ENCODE measurements at regions not wholly inside any gene's neighbourhood (a gene's known extent, or its start where the extent isn't known, plus 50 kb on each side); places are given as distances from the start of the nearest gene placed in this dataset.
"Not testable (repeated sequence)": the region's sequence is repeated elsewhere in the genome, so short reads cannot be mapped to it uniquely, and the experiment has no call there.

DNA sequence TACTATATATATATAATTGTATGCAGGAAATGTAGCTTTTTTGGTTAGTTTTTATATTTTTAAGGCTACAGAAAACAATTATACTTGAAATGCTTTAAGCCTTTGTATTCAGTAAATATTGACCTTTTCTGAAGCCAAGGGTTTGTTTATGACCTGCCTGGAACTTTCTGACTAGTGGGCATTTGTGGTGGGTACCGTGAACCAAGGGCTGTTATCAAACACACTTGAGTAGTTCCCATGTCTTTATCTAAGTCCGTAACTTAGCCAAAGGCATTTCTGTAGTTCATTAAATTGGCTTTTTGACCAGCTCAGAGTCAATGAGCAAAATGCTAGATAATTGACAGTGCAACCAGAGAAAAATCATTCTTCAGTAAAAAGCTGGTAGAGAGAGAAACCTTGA is 1444.2 kb upstream of the SLC10A2 start:
- peaks cover 10% of the 10 kb centered on the region for H3K9me3 Mint-ChIP-seq

DNA sequence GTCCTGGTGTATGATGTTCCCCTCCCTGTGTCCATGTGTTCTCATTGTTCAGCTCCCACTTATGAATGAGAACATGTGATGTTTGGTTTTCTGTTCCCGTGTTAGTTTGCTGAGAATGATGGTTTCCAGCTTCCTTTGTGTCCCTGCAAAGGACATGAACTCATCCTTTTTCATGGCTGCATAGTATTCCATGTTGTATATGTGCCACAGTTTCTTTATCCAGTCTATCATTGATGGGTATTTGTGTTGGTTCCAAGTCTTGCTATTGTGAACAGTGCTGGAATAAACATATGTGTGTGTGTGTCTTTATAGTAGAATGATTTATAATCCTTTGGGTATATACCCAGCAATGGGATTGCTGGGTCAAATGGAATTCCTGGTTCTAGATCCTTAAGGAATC is 1427.3 kb upstream of the SLC10A2 start:
- DNase-seq; H3K27ac Mint-ChIP-seq; H3K4me1 Mint-ChIP-seq (ENCODE audit: low read depth); H3K36me3 Mint-ChIP-seq (ENCODE audit: low read depth); H3K4me3 Mint-ChIP-seq; H3K27me3 Mint-ChIP-seq (ENCODE audit: insufficient read depth): not testable (repeated sequence)
- peaks cover 20% of the 10 kb centered on the region for H3K9me3 Mint-ChIP-seq

More for the DNA sequence above, 1444.2 kb upstream of the SLC10A2 start:
- H3K4me1 Mint-ChIP-seq (ENCODE audit: low read depth), result no peaks in the 10 kb centered on the region
- H3K27me3 Mint-ChIP-seq (ENCODE audit: insufficient read depth), result no peaks in the 10 kb centered on the region
- H3K36me3 Mint-ChIP-seq (ENCODE audit: low read depth), result no peaks in the 10 kb centered on the region
- TF ChIP-seq, protein P1, sequence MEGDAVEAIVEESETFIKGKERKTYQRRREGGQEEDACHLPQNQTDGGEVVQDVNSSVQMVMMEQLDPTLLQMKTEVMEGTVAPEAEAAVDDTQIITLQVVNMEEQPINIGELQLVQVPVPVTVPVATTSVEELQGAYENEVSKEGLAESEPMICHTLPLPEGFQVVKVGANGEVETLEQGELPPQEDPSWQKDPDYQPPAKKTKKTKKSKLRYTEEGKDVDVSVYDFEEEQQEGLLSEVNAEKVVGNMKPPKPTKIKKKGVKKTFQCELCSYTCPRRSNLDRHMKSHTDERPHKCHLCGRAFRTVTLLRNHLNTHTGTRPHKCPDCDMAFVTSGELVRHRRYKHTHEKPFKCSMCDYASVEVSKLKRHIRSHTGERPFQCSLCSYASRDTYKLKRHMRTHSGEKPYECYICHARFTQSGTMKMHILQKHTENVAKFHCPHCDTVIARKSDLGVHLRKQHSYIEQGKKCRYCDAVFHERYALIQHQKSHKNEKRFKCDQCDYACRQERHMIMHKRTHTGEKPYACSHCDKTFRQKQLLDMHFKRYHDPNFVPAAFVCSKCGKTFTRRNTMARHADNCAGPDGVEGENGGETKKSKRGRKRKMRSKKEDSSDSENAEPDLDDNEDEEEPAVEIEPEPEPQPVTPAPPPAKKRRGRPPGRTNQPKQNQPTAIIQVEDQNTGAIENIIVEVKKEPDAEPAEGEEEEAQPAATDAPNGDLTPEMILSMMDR (IDR thresholded peaks at IDR 0.05), result no peak
- no peak for DNase-seq
- H3K27ac Mint-ChIP-seq, result no peak overlapping the region
- no peak overlapping the region for H3K4me3 Mint-ChIP-seq

DNA sequence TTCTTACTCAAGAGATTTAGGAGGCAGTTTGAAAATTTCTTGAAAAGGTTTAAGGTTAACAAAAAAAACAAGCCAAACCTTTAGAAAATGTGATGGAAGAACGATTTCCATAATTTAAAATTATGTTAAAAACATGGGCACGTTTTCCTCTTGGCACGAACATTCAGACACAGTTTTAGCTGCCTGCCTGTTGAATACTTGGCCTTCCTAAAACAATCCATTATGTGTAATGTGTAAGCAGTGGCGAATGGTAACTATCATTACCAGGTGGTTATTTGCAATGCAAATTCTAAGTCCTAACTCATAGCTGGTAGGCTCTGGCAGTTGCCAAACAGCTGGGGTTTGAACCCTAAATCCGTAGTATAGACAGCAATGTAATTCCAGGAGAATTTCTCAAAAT is 1425.7 kb upstream of the SLC10A2 start:
- Mint-ChIP-seq H3K27ac (no peak overlapping the region), H3K9me3 (peaks cover 20% of the 10 kb centered on the region), H3K27me3 (ENCODE audit: insufficient read depth) (no peaks in the 10 kb centered on the region; the same call in 1 of the 2 replicates), H3K4me3 (no peak overlapping the region), H3K36me3 (ENCODE audit: low read depth) (no peaks in the 10 kb centered on the region), H3K4me1 (ENCODE audit: low read depth) (no peaks in the 10 kb centered on the region)
- DNase-seq, result no peak
- TF ChIP-seq, protein P1 (IDR thresholded peaks at IDR 0.05), result no peak

DNA sequence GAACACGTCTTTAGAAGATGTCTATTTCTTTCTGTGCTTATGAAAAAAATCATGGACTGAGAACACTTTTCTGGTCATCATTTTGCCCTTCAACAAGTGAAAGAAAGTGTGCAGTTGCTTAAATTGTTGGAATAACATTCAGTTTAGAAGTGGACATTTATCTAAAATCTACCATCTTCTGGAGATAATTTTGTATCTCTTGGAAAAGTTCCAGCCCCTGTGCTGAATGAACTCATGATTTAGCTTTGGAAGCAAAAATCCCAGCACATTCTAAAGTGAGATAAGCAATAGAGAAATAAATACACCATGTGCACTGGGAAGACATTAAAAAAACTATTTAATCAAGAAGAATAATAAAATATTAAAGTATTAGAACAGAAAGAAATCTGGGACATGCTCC is 1420.8 kb upstream of the SLC10A2 start:
- TF ChIP-seq, protein P1 (IDR thresholded peaks at IDR 0.05), result no peak
- H3K36me3 Mint-ChIP-seq (ENCODE audit: low read depth), result no peaks in the 10 kb centered on the region
- no peak overlapping the region for H3K4me3 Mint-ChIP-seq
- peaks cover 8% of the 10 kb centered on the region for H3K9me3 Mint-ChIP-seq
- no peak overlapping the region for H3K27ac Mint-ChIP-seq
- H3K27me3 Mint-ChIP-seq (ENCODE audit: insufficient read depth), result peaks cover 2% of the 10 kb centered on the region
- no peaks in the 10 kb centered on the region for H3K4me1 Mint-ChIP-seq (ENCODE audit: low read depth)
- DNase-seq, result no peak

DNA sequence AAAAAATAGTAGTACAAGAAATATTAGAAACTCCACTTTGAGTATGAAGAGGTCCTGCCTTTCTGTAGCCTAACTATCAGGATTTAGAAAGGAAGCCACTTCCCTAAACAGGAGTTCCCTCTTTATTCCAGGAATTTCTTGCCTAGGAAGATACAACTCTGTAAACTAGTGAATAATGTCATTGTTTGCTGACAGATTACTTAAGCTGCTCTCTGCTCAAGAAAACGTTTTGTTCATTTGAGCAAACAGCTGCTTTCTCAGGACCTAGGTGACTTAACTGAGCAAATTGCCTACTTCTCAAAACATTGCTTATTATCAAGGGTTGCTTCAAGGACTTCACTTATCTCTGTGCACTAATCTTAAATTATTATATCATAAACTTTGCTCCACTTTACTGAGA is 1419.4 kb upstream of the SLC10A2 start:
- no peaks in the 10 kb centered on the region for H3K36me3 Mint-ChIP-seq (ENCODE audit: low read depth)
- TF ChIP-seq, protein P1 (IDR thresholded peaks at IDR 0.05), result no peak

DNA sequence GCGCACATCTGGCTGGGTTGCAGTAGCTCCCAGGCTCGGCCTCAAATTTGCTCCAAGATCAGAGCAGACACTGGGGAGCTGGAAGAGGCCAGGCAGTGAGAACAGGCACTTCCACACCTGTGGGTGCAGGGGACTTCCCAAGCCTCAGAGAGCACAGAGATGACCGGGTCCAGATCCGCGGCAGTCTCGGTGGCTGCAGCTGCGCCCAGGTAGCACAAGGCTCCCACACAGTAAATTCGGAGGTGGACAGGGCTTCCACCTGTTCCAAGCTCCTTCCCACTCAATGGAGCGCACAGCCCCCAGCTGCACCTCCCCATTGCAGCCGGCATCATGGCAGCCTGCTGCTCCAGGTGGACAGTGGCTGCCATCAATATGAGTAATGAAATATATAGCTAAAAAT is 1417.4 kb upstream of the SLC10A2 start:
- TF ChIP-seq, protein P1 (IDR thresholded peaks at IDR 0.05), result no peak
- H3K9me3 Mint-ChIP-seq, result peaks cover 21% of the 10 kb centered on the region
- no peaks in the 10 kb centered on the region; the same call in 1 of the 2 replicates for H3K36me3 Mint-ChIP-seq (ENCODE audit: low read depth)
- no peak overlapping the region for H3K4me3 Mint-ChIP-seq
- DNase-seq, result no peak
- peaks cover 2% of the 10 kb centered on the region for H3K27me3 Mint-ChIP-seq (ENCODE audit: insufficient read depth)
- no peaks in the 10 kb centered on the region for H3K4me1 Mint-ChIP-seq (ENCODE audit: low read depth)
- H3K27ac Mint-ChIP-seq, result no peak overlapping the region

More for the DNA sequence above, 1419.4 kb upstream of the SLC10A2 start:
- DNase-seq, result no peak
- H3K27ac Mint-ChIP-seq, result no peak overlapping the region
- no peak overlapping the region for H3K4me3 Mint-ChIP-seq
- no peaks in the 10 kb centered on the region for H3K4me1 Mint-ChIP-seq (ENCODE audit: low read depth)
- H3K9me3 Mint-ChIP-seq, result peaks cover 4% of the 10 kb centered on the region; the same call in 1 of the 2 replicates
- peaks cover 2% of the 10 kb centered on the region for H3K27me3 Mint-ChIP-seq (ENCODE audit: insufficient read depth)
